ENCODE measurements at regions not wholly inside any gene's neighbourhood (a gene's known extent, or its start where the extent isn't known, plus 50 kb on each side); places are given as distances from the start of the nearest gene placed in this dataset.

DNA sequence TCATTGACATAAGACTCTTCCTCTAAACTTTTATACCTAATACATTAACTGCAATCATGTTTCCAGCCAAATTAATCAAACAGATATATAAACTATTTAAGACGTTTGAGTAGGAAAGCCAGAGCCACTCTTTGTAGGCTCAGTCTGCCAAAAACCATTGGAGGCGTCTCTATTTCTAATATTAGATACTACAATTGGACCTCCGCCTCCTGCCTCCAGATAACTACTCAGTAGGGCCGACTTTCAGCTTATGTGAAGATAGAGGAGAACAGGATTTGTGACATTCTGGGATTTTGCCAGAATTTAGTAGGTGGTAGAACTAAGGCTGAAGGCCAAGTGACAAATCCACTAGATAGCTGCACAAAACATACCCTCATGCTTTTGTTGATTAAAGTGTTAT is 463.0 kb downstream of the CETN3 start:
- no peaks in the 10 kb centered on the region for H3K9me3 ChIP-seq (ENCODE audit: low read length)
- H4K20me1 ChIP-seq (ENCODE audit: insufficient read depth): no peaks in the 10 kb centered on the region
- no peak overlapping the region for H3K4me3 ChIP-seq (ENCODE audit: low read length)
- no peaks in the 10 kb centered on the region for H3K9me2 ChIP-seq (ENCODE audit: insufficient read depth, low read length)
- no peak overlapping the region for H3K4me2 ChIP-seq (ENCODE audit: low read length)
- H3K36me3 ChIP-seq (ENCODE audit: insufficient read depth, low read length): no peaks in the 10 kb centered on the region
- no peaks in the 10 kb centered on the region for H3F3A ChIP-seq (ENCODE audit: insufficient read depth, low read length, poor library complexity, severe bottlenecking)
- TF ChIP-seq SMC3 (conservative IDR thresholded peaks at IDR 0.05; ENCODE audit: poor library complexity) (no peak), EZH2 (IDR thresholded peaks at IDR 0.05; ENCODE audit: borderline replicate concordance, insufficient read depth, low read length, poor library complexity, severe bottlenecking) (no peak), TAF1 (IDR thresholded peaks at IDR 0.05; ENCODE audit: low read depth) (no peak), EP300 (conservative IDR thresholded peaks at IDR 0.05; ENCODE audit: poor library complexity, severe bottlenecking) (no peak), RAD21 (conservative IDR thresholded peaks at IDR 0.05) (no peak), MXI1 (conservative IDR thresholded peaks at IDR 0.05; ENCODE audit: poor library complexity, severe bottlenecking) (no peak), POLR2AphosphoS5 (IDR thresholded peaks at IDR 0.05) (no peak)
- TF ChIP-seq, protein P1, sequence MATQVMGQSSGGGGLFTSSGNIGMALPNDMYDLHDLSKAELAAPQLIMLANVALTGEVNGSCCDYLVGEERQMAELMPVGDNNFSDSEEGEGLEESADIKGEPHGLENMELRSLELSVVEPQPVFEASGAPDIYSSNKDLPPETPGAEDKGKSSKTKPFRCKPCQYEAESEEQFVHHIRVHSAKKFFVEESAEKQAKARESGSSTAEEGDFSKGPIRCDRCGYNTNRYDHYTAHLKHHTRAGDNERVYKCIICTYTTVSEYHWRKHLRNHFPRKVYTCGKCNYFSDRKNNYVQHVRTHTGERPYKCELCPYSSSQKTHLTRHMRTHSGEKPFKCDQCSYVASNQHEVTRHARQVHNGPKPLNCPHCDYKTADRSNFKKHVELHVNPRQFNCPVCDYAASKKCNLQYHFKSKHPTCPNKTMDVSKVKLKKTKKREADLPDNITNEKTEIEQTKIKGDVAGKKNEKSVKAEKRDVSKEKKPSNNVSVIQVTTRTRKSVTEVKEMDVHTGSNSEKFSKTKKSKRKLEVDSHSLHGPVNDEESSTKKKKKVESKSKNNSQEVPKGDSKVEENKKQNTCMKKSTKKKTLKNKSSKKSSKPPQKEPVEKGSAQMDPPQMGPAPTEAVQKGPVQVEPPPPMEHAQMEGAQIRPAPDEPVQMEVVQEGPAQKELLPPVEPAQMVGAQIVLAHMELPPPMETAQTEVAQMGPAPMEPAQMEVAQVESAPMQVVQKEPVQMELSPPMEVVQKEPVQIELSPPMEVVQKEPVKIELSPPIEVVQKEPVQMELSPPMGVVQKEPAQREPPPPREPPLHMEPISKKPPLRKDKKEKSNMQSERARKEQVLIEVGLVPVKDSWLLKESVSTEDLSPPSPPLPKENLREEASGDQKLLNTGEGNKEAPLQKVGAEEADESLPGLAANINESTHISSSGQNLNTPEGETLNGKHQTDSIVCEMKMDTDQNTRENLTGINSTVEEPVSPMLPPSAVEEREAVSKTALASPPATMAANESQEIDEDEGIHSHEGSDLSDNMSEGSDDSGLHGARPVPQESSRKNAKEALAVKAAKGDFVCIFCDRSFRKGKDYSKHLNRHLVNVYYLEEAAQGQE (IDR thresholded peaks at IDR 0.05; ENCODE audit: borderline replicate concordance): no peak
- TF ChIP-seq, protein P2, sequence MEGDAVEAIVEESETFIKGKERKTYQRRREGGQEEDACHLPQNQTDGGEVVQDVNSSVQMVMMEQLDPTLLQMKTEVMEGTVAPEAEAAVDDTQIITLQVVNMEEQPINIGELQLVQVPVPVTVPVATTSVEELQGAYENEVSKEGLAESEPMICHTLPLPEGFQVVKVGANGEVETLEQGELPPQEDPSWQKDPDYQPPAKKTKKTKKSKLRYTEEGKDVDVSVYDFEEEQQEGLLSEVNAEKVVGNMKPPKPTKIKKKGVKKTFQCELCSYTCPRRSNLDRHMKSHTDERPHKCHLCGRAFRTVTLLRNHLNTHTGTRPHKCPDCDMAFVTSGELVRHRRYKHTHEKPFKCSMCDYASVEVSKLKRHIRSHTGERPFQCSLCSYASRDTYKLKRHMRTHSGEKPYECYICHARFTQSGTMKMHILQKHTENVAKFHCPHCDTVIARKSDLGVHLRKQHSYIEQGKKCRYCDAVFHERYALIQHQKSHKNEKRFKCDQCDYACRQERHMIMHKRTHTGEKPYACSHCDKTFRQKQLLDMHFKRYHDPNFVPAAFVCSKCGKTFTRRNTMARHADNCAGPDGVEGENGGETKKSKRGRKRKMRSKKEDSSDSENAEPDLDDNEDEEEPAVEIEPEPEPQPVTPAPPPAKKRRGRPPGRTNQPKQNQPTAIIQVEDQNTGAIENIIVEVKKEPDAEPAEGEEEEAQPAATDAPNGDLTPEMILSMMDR (IDR thresholded peaks at IDR 0.05; ENCODE audit: poor library complexity, severe bottlenecking): no peak
- H3K27ac ChIP-seq (ENCODE audit: low read length): no peak overlapping the region
- no peaks in the 10 kb centered on the region for H3K79me2 ChIP-seq (replicated peaks; ENCODE audit: insufficient read depth, low read length)
- no peak overlapping the region for H3K9ac ChIP-seq (ENCODE audit: low read length)
- H2AFZ ChIP-seq (ENCODE audit: low read depth, low read length): no peak overlapping the region
- no peaks in the 10 kb centered on the region for H3K27me3 ChIP-seq (ENCODE audit: insufficient read depth, low read depth, low read length)

DNA sequence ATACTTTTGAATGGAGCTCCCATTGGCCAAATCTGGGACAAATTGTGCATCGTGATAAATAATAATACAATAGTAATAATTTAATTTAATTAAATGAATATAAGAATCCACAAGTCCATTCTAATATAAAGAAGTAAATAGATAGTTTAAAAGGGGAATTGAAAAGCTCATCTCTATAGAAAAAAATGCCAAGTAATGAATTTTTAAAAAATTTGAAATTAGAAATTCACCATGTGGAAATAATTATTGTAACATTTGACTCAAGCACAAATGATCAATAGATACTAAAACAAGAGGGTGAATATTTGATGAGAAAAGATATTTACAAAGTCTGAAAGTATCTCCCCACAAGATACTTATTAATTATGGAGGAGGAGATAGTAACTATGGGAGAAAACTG is 467.4 kb downstream of the CETN3 start:
- Histone ChIP-seq H3K4me3 (ENCODE audit: low read length) (no peak overlapping the region), H3K79me2 (replicated peaks; ENCODE audit: insufficient read depth, low read length) (no peaks in the 10 kb centered on the region), H3K27ac (ENCODE audit: low read length) (no peak overlapping the region), H3K9me2 (ENCODE audit: insufficient read depth, low read length) (no peaks in the 10 kb centered on the region), H2AFZ (ENCODE audit: low read depth, low read length) (no peak overlapping the region), H3K36me3 (ENCODE audit: insufficient read depth, low read length) (no peaks in the 10 kb centered on the region), H3K9me3 (ENCODE audit: low read length) (no peaks in the 10 kb centered on the region), H3F3A (ENCODE audit: insufficient read depth, low read length, poor library complexity, severe bottlenecking) (no peaks in the 10 kb centered on the region), H3K27me3 (ENCODE audit: insufficient read depth, low read depth, low read length) (no peaks in the 10 kb centered on the region), H3K4me2 (ENCODE audit: low read length) (no peak overlapping the region), H4K20me1 (ENCODE audit: insufficient read depth) (no peaks in the 10 kb centered on the region), H3K9ac (ENCODE audit: low read length) (no peak overlapping the region)
- TF ChIP-seq RAD21 (conservative IDR thresholded peaks at IDR 0.05) (no peak), POLR2AphosphoS5 (IDR thresholded peaks at IDR 0.05) (no peak), SMC3 (conservative IDR thresholded peaks at IDR 0.05; ENCODE audit: poor library complexity) (no peak), TAF1 (IDR thresholded peaks at IDR 0.05; ENCODE audit: low read depth) (no peak), EZH2 (IDR thresholded peaks at IDR 0.05; ENCODE audit: borderline replicate concordance, insufficient read depth, low read length, poor library complexity, severe bottlenecking) (no peak), MXI1 (conservative IDR thresholded peaks at IDR 0.05; ENCODE audit: poor library complexity, severe bottlenecking) (no peak), EP300 (conservative IDR thresholded peaks at IDR 0.05; ENCODE audit: poor library complexity, severe bottlenecking) (no peak)
- TF ChIP-seq, protein P2 (IDR thresholded peaks at IDR 0.05; ENCODE audit: poor library complexity, severe bottlenecking): no peak
- TF ChIP-seq, protein P1 (IDR thresholded peaks at IDR 0.05; ENCODE audit: borderline replicate concordance): no peak

Data from neural cell (in vitro differentiated cells).